ENCODE measurements at regions not wholly inside any gene's neighbourhood (a gene's known extent, or its start where the extent isn't known, plus 50 kb on each side); places are given as distances from the start of the nearest gene placed in this dataset.
"Not testable (repeated sequence)": the region's sequence is repeated elsewhere in the genome, so short reads cannot be mapped to it uniquely, and the experiment has no call there.

DNA sequence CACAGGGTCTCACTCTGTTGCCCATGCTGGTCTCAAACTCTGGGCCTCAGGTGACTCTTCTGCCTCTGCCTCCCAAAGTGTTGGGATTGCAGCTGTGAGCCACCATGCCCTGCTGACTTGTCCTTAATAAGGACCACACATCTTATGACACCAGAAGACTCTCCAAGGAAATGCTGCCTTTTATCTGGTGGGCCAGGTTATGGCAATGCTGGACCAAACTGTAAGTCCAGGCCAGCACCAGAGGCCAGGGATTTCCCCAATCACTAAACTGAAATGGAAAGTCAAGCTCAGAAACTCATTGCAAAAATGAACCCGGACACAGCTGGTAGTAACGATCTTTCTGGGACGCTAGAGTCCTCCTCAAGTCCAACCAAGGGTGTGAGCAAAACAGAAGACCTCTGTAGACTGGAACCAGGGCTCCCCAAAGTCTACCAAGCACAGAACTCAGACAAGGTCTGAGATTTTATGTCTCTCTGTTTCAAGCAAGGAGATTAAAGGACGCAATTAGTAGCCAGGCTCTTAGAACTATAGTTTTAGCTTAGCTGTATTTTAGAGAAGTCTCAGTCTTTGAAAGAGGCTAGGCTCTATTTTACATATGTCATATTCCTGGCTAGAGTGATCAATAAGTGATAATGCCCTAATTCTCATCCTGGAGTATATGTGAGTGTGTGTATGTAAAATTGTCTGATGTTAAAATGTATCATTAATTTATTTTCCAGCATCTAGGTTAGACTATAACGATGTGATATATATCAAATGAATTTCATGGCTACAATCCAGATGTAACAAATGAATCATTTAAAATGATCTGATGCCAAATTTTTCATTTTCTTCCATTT, 74.0 kb upstream of the ITGB1 start:
- no peak for DNase-seq
- CTCF ChIA-PET, result interaction anchor here (1.4 kb wide), 1 partner anchor 124 kb away, joined by 4 read pairs; no protein-coding TSS in a partner anchor
- H3K36me3 ChIP-seq (ENCODE audit: control insufficient read depth in 2 of 3, insufficient read depth in 3 of 3, low read length in 3 of 3), result no peaks in the 10 kb centered on the region
- H3K27ac Mint-ChIP-seq, result peak overlapping the region in 1 of 9 donors; percentile 49
- POLR2A ChIA-PET, result no interaction called here
- H3K36me3 Mint-ChIP-seq, result peaks cover 0 to 5% (median 0%) of the 10 kb centered on the region in 5 donors
- no peak overlapping the region for H3K4me3 Mint-ChIP-seq
- peaks cover 11 to 33% (median 27%) of the 10 kb centered on the region in 7 donors for H3K4me1 Mint-ChIP-seq
- peaks cover 0 to 6% (median 0%) of the 10 kb centered on the region in 5 donors for H3K27me3 Mint-ChIP-seq
- H3K4me1 ChIP-seq (ENCODE audit: control insufficient read depth in 2 of 2, insufficient read depth in 2 of 2, low read length in 2 of 2), result peaks cover 17 to 27% of the 10 kb centered on the region in 2 donors
- H3K9me3 Mint-ChIP-seq, result no peaks in the 10 kb centered on the region
- no peak overlapping the region for H3K27ac ChIP-seq (ENCODE audit: low read depth, low read length)
- no peaks in the 10 kb centered on the region for H3K9me3 ChIP-seq (ENCODE audit: control insufficient read depth in 2 of 3, low read length in 3 of 3)
- ATAC-seq, result no peak
- H3K4me3 ChIP-seq (ENCODE audit: low read length), result no peak overlapping the region
- intact Hi-C loops (cut with micrococcal nuclease), result loop anchor here in 1 of 2 donors (5.0 kb wide), 1 partner anchor 1990 kb away; no protein-coding TSS in a partner anchor
- H3K27me3 ChIP-seq (ENCODE audit: control insufficient read depth in 2 of 2, insufficient read depth in 2 of 2, low read length in 2 of 2), result no peaks in the 10 kb centered on the region

DNA sequence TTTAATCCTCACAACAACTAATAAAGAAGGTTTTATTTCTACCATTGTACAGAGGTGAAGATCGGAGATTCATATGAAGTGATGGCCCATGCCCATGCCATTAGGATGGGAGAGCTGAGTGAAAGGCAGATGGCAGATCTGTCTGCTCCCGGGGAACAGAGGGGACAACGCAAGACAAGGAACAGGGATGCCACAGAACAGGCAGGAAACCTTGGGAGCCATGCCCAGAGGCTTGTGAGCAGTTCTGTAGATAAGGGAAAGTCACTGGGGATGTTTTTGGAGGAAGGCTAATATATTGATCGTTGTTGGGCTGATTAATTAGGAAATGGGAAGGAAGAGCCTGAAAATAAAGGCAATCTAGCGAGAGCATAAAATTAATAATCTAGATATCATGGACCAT, 73.1 kb upstream of the ITGB1 start:
- Mint-ChIP-seq H3K27ac (peak overlapping the region in 1 of 9 donors; percentile 1), H3K9me3 (no peaks in the 10 kb centered on the region), H3K4me1 (peaks cover 16 to 41% (median 36%) of the 10 kb centered on the region in 7 donors), H3K4me3 (no peak overlapping the region), H3K36me3 (peaks cover 0 to 5% (median 0%) of the 10 kb centered on the region in 5 donors), H3K27me3 (peaks cover 0 to 6% (median 0%) of the 10 kb centered on the region in 5 donors)
- Histone ChIP-seq H3K4me1 (ENCODE audit: control insufficient read depth in 2 of 2, insufficient read depth in 2 of 2, low read length in 2 of 2) (peaks cover 18 to 35% of the 10 kb centered on the region in 2 donors), H3K27ac (ENCODE audit: low read depth, low read length) (no peak overlapping the region), H3K4me3 (ENCODE audit: low read length) (no peak overlapping the region), H3K27me3 (ENCODE audit: control insufficient read depth in 2 of 2, insufficient read depth in 2 of 2, low read length in 2 of 2) (no peaks in the 10 kb centered on the region), H3K36me3 (ENCODE audit: control insufficient read depth in 2 of 3, insufficient read depth in 3 of 3, low read length in 3 of 3) (no peaks in the 10 kb centered on the region), H3K9me3 (ENCODE audit: control insufficient read depth in 2 of 3, low read length in 3 of 3) (no peaks in the 10 kb centered on the region)
- intact Hi-C loops (cut with micrococcal nuclease), result loop anchor here in 1 of 2 donors (5.0 kb wide), 1 partner anchor 1989 kb away; no protein-coding TSS in a partner anchor
- no peak for DNase-seq
- no peak for ATAC-seq
- ChIA-PET POLR2A (interaction anchor here (0.5 kb wide), 1 partner anchor 1016 kb away, joined by 3 read pairs; no protein-coding TSS in a partner anchor), CTCF (no interaction called here)

DNA sequence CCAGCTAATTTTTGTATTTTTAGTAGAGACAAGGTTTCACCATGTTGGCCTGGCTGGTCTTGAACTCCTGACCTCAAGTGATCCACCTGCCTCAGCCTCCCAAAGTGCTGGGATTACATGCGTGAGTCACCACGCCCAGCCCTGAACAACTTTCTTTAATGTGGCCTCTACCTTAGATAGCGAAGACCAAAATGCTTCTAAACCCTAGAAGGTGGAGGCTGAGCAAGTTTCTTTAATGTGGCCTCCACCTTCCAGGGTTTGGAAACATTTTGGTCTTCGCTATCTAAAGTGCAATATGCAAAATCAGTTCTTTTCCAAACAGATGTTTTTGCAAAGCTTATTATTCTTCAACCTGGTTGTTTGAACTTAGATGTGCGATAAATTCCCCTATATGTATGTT, 70.5 kb upstream of the ITGB1 start:
- ChIA-PET CTCF (interaction anchor here (0.6 to 0.7 kb wide), 2 partner anchors 87 to 590 kb away, joined by 4 read pairs; no protein-coding TSS in a partner anchor), POLR2A (interaction anchor here (1.0 kb wide), 1 partner anchor 98 kb away, joined by 3 read pairs; no protein-coding TSS in a partner anchor)
- not testable (repeated sequence) for H3K36me3 ChIP-seq (ENCODE audit: control insufficient read depth in 2 of 3, insufficient read depth in 3 of 3, low read length in 3 of 3); H3K27me3 ChIP-seq (ENCODE audit: control insufficient read depth in 2 of 2, insufficient read depth in 2 of 2, low read length in 2 of 2); H3K36me3 Mint-ChIP-seq; H3K4me3 ChIP-seq (ENCODE audit: low read length); H3K9me3 Mint-ChIP-seq; H3K27me3 Mint-ChIP-seq; H3K27ac ChIP-seq (ENCODE audit: low read depth, low read length); H3K9me3 ChIP-seq (ENCODE audit: control insufficient read depth in 2 of 3, low read length in 3 of 3)
- peak overlapping the region in 8 of 9 donors; percentile 49 to 88 (median 62) for H3K27ac Mint-ChIP-seq
- DNase-seq (peak in 7 of 9 donors; percentile 14 to 57 (median 28)), ATAC-seq (peak; percentile 78)
- H3K4me1 ChIP-seq (ENCODE audit: control insufficient read depth in 2 of 2, insufficient read depth in 2 of 2, low read length in 2 of 2), result peaks cover 18 to 44% of the 10 kb centered on the region in 2 donors
- H3K4me1 Mint-ChIP-seq, result peaks cover 16 to 51% (median 46%) of the 10 kb centered on the region in 7 donors
- intact Hi-C loops (cut with micrococcal nuclease), result loop anchor here in 1 of 2 donors (5.0 kb wide), 1 partner anchor 109 kb away; no protein-coding TSS in a partner anchor
- peak overlapping the region in 8 of 10 donors; percentile 18 to 74 (median 50) for H3K4me3 Mint-ChIP-seq

DNA sequence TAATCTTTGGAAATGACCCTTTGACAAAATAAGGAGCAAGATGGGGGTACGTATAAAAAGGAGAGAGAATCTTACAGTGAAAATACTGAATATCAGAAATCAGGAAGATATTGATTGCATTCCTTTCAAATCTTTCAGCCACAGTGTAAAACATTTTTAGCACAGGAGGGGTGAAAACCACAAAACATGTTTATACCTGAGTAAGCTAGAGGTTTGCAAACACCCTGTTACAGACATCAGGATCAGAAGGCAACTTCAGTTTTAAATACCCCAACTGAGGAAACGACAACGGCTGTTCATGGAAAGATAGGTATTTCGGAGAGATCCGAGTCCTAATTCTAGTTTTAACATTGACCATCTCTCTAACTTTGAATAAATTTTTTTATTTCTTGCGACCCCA, 69.1 kb upstream of the ITGB1 start:
- intact Hi-C loops (cut with micrococcal nuclease), result loop anchor here in 1 of 2 donors (5.0 kb wide), 1 partner anchor 110 kb away; no protein-coding TSS in a partner anchor
- CTCF ChIA-PET, result no interaction called here
- peak overlapping the region in 3 of 10 donors; percentile 39 to 41 (median 41) for H3K4me3 Mint-ChIP-seq
- peaks cover 18 to 44% of the 10 kb centered on the region in 2 donors for H3K4me1 ChIP-seq (ENCODE audit: control insufficient read depth in 2 of 2, insufficient read depth in 2 of 2, low read length in 2 of 2)
- no peaks in the 10 kb centered on the region for H3K9me3 Mint-ChIP-seq
- ATAC-seq (no peak), DNase-seq (no peak)
- peak overlapping the region in 4 of 9 donors; percentile 7 to 84 (median 42) for H3K27ac Mint-ChIP-seq
- H3K36me3 ChIP-seq (ENCODE audit: control insufficient read depth in 2 of 3, insufficient read depth in 3 of 3, low read length in 3 of 3), result no peaks in the 10 kb centered on the region
- H3K27me3 ChIP-seq (ENCODE audit: control insufficient read depth in 2 of 2, insufficient read depth in 2 of 2, low read length in 2 of 2), result no peaks in the 10 kb centered on the region
- no peak overlapping the region for H3K4me3 ChIP-seq (ENCODE audit: low read length)
- H3K27ac ChIP-seq (ENCODE audit: low read depth, low read length), result no peak overlapping the region
- POLR2A ChIA-PET, result no interaction called here
- peaks cover 0 to 8% (median 0%) of the 10 kb centered on the region in 5 donors for H3K27me3 Mint-ChIP-seq
- H3K9me3 ChIP-seq (ENCODE audit: control insufficient read depth in 2 of 3, low read length in 3 of 3), result no peaks in the 10 kb centered on the region
- peaks cover 0 to 5% (median 0%) of the 10 kb centered on the region in 5 donors for H3K36me3 Mint-ChIP-seq
- peaks cover 16 to 51% (median 46%) of the 10 kb centered on the region in 7 donors for H3K4me1 Mint-ChIP-seq

DNA sequence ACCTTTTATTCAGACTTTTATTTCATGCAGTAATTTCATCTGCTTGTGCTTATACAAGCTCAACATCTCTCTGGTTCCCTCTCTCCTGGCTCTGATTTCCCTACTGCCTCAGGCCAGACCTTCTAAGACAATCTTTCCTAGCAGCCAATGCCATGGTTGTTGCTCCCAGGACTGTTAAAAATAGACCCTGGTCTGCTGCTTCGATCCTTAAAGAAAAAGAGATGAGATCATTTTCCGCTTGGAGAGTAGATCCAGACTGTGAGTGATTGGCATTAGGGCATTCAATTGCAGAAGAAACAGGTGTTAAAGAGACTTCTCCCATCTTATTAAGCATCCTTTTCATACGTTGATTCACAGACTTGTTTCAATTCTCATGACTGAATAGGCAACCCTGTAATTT, 68.4 kb upstream of the ITGB1 start:
- no peaks in the 10 kb centered on the region for H3K9me3 Mint-ChIP-seq
- intact Hi-C loops (cut with micrococcal nuclease), result loop anchor here in 1 of 2 donors (5.0 kb wide), 1 partner anchor 111 kb away; no protein-coding TSS in a partner anchor
- no peak for DNase-seq
- no peak for ATAC-seq
- ChIA-PET CTCF (interaction anchor here (1.2 kb wide), 1 partner anchor 18 kb away, joined by 3 read pairs; no protein-coding TSS in a partner anchor), POLR2A (no interaction called here)
- H3K4me1 Mint-ChIP-seq, result peaks cover 16 to 51% (median 46%) of the 10 kb centered on the region in 7 donors
- H3K27ac Mint-ChIP-seq, result peak overlapping the region in 3 of 9 donors; percentile 32 to 84 (median 66)
- peaks cover 0 to 5% (median 0%) of the 10 kb centered on the region in 5 donors for H3K36me3 Mint-ChIP-seq
- Histone ChIP-seq H3K36me3 (ENCODE audit: control insufficient read depth in 2 of 3, insufficient read depth in 3 of 3, low read length in 3 of 3) (no peaks in the 10 kb centered on the region), H3K9me3 (ENCODE audit: control insufficient read depth in 2 of 3, low read length in 3 of 3) (no peaks in the 10 kb centered on the region), H3K4me1 (ENCODE audit: control insufficient read depth in 2 of 2, insufficient read depth in 2 of 2, low read length in 2 of 2) (peaks cover 18 to 44% of the 10 kb centered on the region in 2 donors), H3K27ac (ENCODE audit: low read depth, low read length) (no peak overlapping the region), H3K4me3 (ENCODE audit: low read length) (no peak overlapping the region), H3K27me3 (ENCODE audit: control insufficient read depth in 2 of 2, insufficient read depth in 2 of 2, low read length in 2 of 2) (no peaks in the 10 kb centered on the region)
- H3K4me3 Mint-ChIP-seq, result peak overlapping the region in 2 of 10 donors; percentile 1 to 41
- peaks cover 0 to 5% (median 0%) of the 10 kb centered on the region in 5 donors for H3K27me3 Mint-ChIP-seq

DNA sequence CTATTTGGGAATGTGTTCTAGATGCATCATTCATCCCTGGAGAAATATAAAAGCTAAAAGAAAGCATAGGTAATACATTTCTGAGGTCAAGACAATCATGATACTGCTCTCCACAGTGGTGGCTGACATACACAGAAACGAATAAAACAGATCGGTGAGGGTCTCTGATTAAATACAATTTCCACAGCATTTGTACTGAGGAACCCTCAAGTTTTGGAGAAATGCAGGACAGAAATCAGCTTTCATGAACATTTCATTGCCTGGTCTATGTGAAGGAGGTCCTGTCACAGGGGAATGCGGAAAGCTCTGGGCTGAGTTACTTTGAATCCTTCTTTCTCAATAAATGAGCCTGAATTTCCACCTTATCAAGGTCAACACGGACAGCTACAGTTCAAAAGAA, 67.9 kb upstream of the ITGB1 start:
- POLR2A ChIA-PET, result no interaction called here
- Mint-ChIP-seq H3K27ac (peak overlapping the region in 2 of 9 donors; percentile 32 to 84), H3K4me3 (no peak overlapping the region), H3K27me3 (peaks cover 0 to 5% (median 0%) of the 10 kb centered on the region in 5 donors), H3K4me1 (peaks cover 16 to 50% (median 41%) of the 10 kb centered on the region in 7 donors), H3K9me3 (no peaks in the 10 kb centered on the region), H3K36me3 (no peaks in the 10 kb centered on the region)
- CTCF ChIA-PET, result interaction anchor here (1.2 kb wide), 1 partner anchor 17 kb away, joined by 3 read pairs; no protein-coding TSS in a partner anchor
- Histone ChIP-seq H3K4me3 (ENCODE audit: low read length) (no peak overlapping the region), H3K27me3 (ENCODE audit: control insufficient read depth in 2 of 2, insufficient read depth in 2 of 2, low read length in 2 of 2) (no peaks in the 10 kb centered on the region), H3K36me3 (ENCODE audit: control insufficient read depth in 2 of 3, insufficient read depth in 3 of 3, low read length in 3 of 3) (no peaks in the 10 kb centered on the region), H3K4me1 (ENCODE audit: control insufficient read depth in 2 of 2, insufficient read depth in 2 of 2, low read length in 2 of 2) (peaks cover 18 to 43% of the 10 kb centered on the region in 2 donors), H3K27ac (ENCODE audit: low read depth, low read length) (no peak overlapping the region), H3K9me3 (ENCODE audit: control insufficient read depth in 2 of 3, low read length in 3 of 3) (no peaks in the 10 kb centered on the region)
- DNase-seq (no peak), ATAC-seq (no peak)
- intact Hi-C loops (cut with micrococcal nuclease), result loop anchor here in 1 of 2 donors (5.0 kb wide), 1 partner anchor 111 kb away; no protein-coding TSS in a partner anchor

Measured in naive thymus-derived CD4-positive, alpha-beta T cell (primary cell).